ENCODE measurements at regions not wholly inside any gene's neighbourhood (a gene's known extent, or its start where the extent isn't known, plus 50 kb on each side); places are given as distances from the start of the nearest gene placed in this dataset.

DNA sequence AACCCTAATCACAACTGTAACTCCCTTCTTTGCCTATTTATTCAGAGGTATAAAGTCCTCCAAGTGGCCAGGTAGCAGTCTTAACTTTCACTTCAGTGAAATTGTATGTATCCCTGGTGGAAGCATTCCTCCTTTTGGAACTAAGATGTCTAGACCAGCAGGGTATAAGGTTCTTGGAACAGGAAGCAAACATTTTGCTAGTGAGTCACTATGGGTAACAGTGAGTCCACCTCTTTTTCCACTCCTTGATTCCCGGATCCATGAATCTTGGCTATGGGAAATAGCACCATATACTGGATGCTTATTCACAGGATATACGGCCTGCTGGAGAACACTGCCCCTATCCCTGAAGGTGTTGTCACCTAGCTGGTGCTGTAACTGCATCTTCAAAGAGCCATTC, 80.2 kb downstream of the KCNA5 start:
- H3K27ac ChIP-seq: no peak overlapping the region
- no peak for TF ChIP-seq EZH2 (IDR thresholded peaks at IDR 0.05; ENCODE audit: borderline replicate concordance)
- TF ChIP-seq EZH2phosphoT487 (IDR thresholded peaks at IDR 0.05; ENCODE audit: low read depth, severe bottlenecking, unreplicated experiment): no peak
- TF ChIP-seq CTCF (IDR thresholded peaks at IDR 0.05; ENCODE audit: poor library complexity): no peak
- DNase-seq (ENCODE audit: low spot score): no peak
- H3K4me3 ChIP-seq: no peak overlapping the region
- no peaks in the 10 kb centered on the region for H3K4me1 ChIP-seq (ENCODE audit: insufficient read depth)
- H3K27me3 ChIP-seq: no peaks in the 10 kb centered on the region
- H3K4me2 ChIP-seq: no peak overlapping the region
- no peaks in the 10 kb centered on the region for H3K9me2 ChIP-seq (replicated peaks; ENCODE audit: insufficient read depth)
- no peak overlapping the region for H2AFZ ChIP-seq
- H3K79me2 ChIP-seq: no peaks in the 10 kb centered on the region
- H4K20me1 ChIP-seq (ENCODE audit: insufficient read depth, poor library complexity, severe bottlenecking): no peaks in the 10 kb centered on the region
- no peaks in the 10 kb centered on the region for H3K9me3 ChIP-seq (ENCODE audit: low read depth)
- no peaks in the 10 kb centered on the region for H3K36me3 ChIP-seq (replicated peaks; ENCODE audit: insufficient read depth, low read depth)
- 71% methylated on average over 2 of the region's 2 CpGs for WGBS (ENCODE audit: low lambda C conversion rate, missing lambda C conversion rate)

- no peaks in the 10 kb centered on the region for H3K27me3 ChIP-seq
- H3K36me3 ChIP-seq (replicated peaks; ENCODE audit: insufficient read depth, low read depth): no peaks in the 10 kb centered on the region
- H3K9me3 ChIP-seq (ENCODE audit: low read depth): no peaks in the 10 kb centered on the region
- no peaks in the 10 kb centered on the region for H3K79me2 ChIP-seq
- no peak overlapping the region for H3K4me3 ChIP-seq
- H3K9me2 ChIP-seq (replicated peaks; ENCODE audit: insufficient read depth): no peaks in the 10 kb centered on the region
- no peak overlapping the region for H3K27ac ChIP-seq
- no peak overlapping the region for H2AFZ ChIP-seq
- no peaks in the 10 kb centered on the region for H3K4me1 ChIP-seq (ENCODE audit: insufficient read depth)
- H3K4me2 ChIP-seq: no peak overlapping the region
- no peaks in the 10 kb centered on the region for H4K20me1 ChIP-seq (ENCODE audit: insufficient read depth, poor library complexity, severe bottlenecking)
- no peak for DNase-seq (ENCODE audit: low spot score)
- no peak for TF ChIP-seq EZH2 (IDR thresholded peaks at IDR 0.05; ENCODE audit: borderline replicate concordance)
- no peak for TF ChIP-seq EZH2phosphoT487 (IDR thresholded peaks at IDR 0.05; ENCODE audit: low read depth, severe bottlenecking, unreplicated experiment)
- TF ChIP-seq CTCF (IDR thresholded peaks at IDR 0.05; ENCODE audit: poor library complexity): no peak
Observed at GRCh38 chr12:5124401-5124800, 80.7 kb downstream of the KCNA5 start.

DNA sequence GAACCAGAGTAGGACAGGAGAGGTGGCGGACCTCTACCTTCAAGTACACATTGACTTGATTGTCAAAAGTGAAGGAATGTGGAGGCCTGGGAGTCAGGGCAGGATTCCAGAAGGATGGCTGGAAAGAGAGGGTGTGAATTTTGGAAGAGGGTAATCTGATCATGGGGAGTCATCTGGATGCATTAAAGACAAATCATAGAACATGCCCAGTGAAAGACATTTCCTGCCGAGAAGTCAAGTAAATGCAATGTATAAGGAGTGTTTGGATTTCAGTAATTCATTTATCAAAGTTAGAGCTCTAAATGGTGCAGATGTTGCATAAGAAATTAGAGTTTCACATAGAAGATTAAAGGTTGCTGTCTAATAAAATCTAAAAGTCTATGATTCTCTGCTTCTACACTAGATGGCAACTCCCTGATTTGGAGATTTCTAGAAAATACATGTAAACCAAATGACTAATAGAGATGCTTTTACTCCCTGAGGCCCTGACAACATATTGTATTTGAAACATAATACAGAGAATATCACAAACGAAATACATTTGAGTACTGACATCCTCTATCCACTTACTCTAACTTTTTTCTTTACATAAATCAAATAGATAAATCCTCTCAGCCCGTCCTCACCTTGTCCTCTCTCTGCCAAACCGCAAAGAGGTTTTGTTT, 91.3 kb downstream of the KCNA5 start:
- H3K4me3 ChIP-seq: no peak overlapping the region
- TF ChIP-seq EZH2 (IDR thresholded peaks at IDR 0.05; ENCODE audit: borderline replicate concordance): no peak
- no peak for TF ChIP-seq CTCF (IDR thresholded peaks at IDR 0.05; ENCODE audit: poor library complexity)
- no peak for TF ChIP-seq EZH2phosphoT487 (IDR thresholded peaks at IDR 0.05; ENCODE audit: low read depth, severe bottlenecking, unreplicated experiment)
- H3K4me1 ChIP-seq (ENCODE audit: insufficient read depth): no peaks in the 10 kb centered on the region
- H4K20me1 ChIP-seq (ENCODE audit: insufficient read depth, poor library complexity, severe bottlenecking): no peaks in the 10 kb centered on the region
- H3K27me3 ChIP-seq: peaks cover 13% of the 10 kb centered on the region
- no peak for DNase-seq (ENCODE audit: low spot score)
- H3K4me2 ChIP-seq: no peak overlapping the region
- H3K27ac ChIP-seq: no peak overlapping the region
- 68% methylated on average over 5 of the region's 5 CpGs for WGBS (ENCODE audit: low lambda C conversion rate, missing lambda C conversion rate)
- no peaks in the 10 kb centered on the region for H3K9me2 ChIP-seq (replicated peaks; ENCODE audit: insufficient read depth)
- no peak overlapping the region for H2AFZ ChIP-seq
- no peaks in the 10 kb centered on the region for H3K79me2 ChIP-seq
- H3K9me3 ChIP-seq (ENCODE audit: low read depth): no peaks in the 10 kb centered on the region
- no peaks in the 10 kb centered on the region for H3K36me3 ChIP-seq (replicated peaks; ENCODE audit: insufficient read depth, low read depth)

GRCh38 chr12:5138256-5138655, 94.6 kb downstream of the KCNA5 start:
- Histone ChIP-seq H3K27ac (no peak overlapping the region), H3K36me3 (replicated peaks; ENCODE audit: insufficient read depth, low read depth) (no peaks in the 10 kb centered on the region), H3K9me3 (ENCODE audit: low read depth) (no peaks in the 10 kb centered on the region), H2AFZ (no peak overlapping the region), H3K9me2 (replicated peaks; ENCODE audit: insufficient read depth) (no peaks in the 10 kb centered on the region), H4K20me1 (ENCODE audit: insufficient read depth, poor library complexity, severe bottlenecking) (no peaks in the 10 kb centered on the region), H3K79me2 (no peaks in the 10 kb centered on the region), H3K4me2 (no peak overlapping the region), H3K27me3 (no peaks in the 10 kb centered on the region), H3K4me3 (no peak overlapping the region), H3K4me1 (ENCODE audit: insufficient read depth) (no peaks in the 10 kb centered on the region)
- no peak for TF ChIP-seq CTCF (IDR thresholded peaks at IDR 0.05; ENCODE audit: poor library complexity)
- TF ChIP-seq EZH2 (IDR thresholded peaks at IDR 0.05; ENCODE audit: borderline replicate concordance): no peak
- WGBS (ENCODE audit: low lambda C conversion rate, missing lambda C conversion rate): 88% methylated on average over 7 of the region's 7 CpGs
- DNase-seq (ENCODE audit: low spot score): no peak
